ENCODE measurements at regions not wholly inside any gene's neighbourhood (a gene's known extent, or its start where the extent isn't known, plus 50 kb on each side); places are given as distances from the start of the nearest gene placed in this dataset.

DNA sequence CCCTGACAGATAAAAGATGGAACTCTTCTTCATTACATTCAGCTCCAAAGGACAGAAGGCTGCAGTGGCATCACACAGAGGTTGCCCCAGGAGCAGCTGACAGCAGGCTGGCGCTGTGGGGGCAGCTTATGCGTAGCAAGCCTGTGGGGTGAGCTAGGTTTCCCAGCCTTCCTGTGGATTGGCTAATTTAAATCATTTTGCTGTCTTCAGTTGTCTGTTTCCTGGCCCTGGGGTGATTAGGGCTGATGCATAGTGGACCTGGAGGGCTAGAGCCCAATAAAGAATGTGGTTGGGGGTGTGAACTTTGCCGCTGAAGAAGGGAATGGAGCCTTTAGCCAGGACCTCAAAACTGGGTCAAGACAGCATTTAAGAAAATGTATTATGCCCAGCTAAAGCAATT, 1038.0 kb downstream of the SOCS6 start:
- no peak for TF ChIP-seq EZH2 (IDR thresholded peaks at IDR 0.05; ENCODE audit: borderline replicate concordance, low read depth, low read length, poor library complexity, severe bottlenecking)
- TF ChIP-seq, protein P1, sequence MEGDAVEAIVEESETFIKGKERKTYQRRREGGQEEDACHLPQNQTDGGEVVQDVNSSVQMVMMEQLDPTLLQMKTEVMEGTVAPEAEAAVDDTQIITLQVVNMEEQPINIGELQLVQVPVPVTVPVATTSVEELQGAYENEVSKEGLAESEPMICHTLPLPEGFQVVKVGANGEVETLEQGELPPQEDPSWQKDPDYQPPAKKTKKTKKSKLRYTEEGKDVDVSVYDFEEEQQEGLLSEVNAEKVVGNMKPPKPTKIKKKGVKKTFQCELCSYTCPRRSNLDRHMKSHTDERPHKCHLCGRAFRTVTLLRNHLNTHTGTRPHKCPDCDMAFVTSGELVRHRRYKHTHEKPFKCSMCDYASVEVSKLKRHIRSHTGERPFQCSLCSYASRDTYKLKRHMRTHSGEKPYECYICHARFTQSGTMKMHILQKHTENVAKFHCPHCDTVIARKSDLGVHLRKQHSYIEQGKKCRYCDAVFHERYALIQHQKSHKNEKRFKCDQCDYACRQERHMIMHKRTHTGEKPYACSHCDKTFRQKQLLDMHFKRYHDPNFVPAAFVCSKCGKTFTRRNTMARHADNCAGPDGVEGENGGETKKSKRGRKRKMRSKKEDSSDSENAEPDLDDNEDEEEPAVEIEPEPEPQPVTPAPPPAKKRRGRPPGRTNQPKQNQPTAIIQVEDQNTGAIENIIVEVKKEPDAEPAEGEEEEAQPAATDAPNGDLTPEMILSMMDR (conservative IDR thresholded peaks at IDR 0.05; ENCODE audit: low read depth, low read length), result no peak

Measured in A673 (cell line).